NCI-H510A treated with DMSO at 0.1 percent for 48 hours (cell line): ENCODE measurements at regions not wholly inside any gene's neighbourhood (a gene's known extent, or its start where the extent isn't known, plus 50 kb on each side); places are given as distances from the start of the nearest gene placed in this dataset.

Experiments
- DNase-seq: peaks from one replicate; lab custom pipeline; 2025; lab: John Stamatoyannopoulos, UW

GRCh38 chr5:54676481-54677340 lies 159.2 kb downstream of the SNX18 start:
- no peak for DNase-seq

GRCh38 chr5:54673523-54674225 lies 156.1 kb downstream of the SNX18 start:
- no peak for DNase-seq

GRCh38 chr5:54672871-54673270 lies 155.3 kb downstream of the SNX18 start:
- DNase-seq, result no peak

- no peak for DNase-seq
Measured at GRCh38 chr5:54671681-54672080, 154.1 kb downstream of the SNX18 start.

- DNase-seq, result no peak
Measured at GRCh38 chr5:54671111-54671531, 153.6 kb downstream of the SNX18 start.

- no peak for DNase-seq
Measured at GRCh38 chr5:54670281-54670680, 152.7 kb downstream of the SNX18 start.

GRCh38 chr5:54669845-54670244 lies 152.3 kb downstream of the SNX18 start:
- no peak for DNase-seq

- DNase-seq, result no peak
Measured at GRCh38 chr5:54669285-54669684, 151.7 kb downstream of the SNX18 start.

- DNase-seq, result no peak
Measured at GRCh38 chr5:54668096-54668495, 150.5 kb downstream of the SNX18 start.

GRCh38 chr5:54667136-54667535 lies 149.6 kb downstream of the SNX18 start:
- no peak for DNase-seq

- DNase-seq, result no peak
Measured at GRCh38 chr5:54663866-54664265, 146.3 kb downstream of the SNX18 start.

GRCh38 chr5:54661111-54661510 lies 143.6 kb downstream of the SNX18 start:
- no peak for DNase-seq

GRCh38 chr5:54659700-54660131 lies 142.2 kb downstream of the SNX18 start:
- no peak for DNase-seq

GRCh38 chr5:54658010-54658409 lies 140.5 kb downstream of the SNX18 start:
- DNase-seq, result no peak

- no peak for DNase-seq
Measured at GRCh38 chr5:54656261-54656728, 138.7 kb downstream of the SNX18 start.

- no peak for DNase-seq
Measured at GRCh38 chr5:54655761-54656160, 138.2 kb downstream of the SNX18 start.

GRCh38 chr5:54655266-54655665 lies 137.7 kb downstream of the SNX18 start:
- no peak for DNase-seq

GRCh38 chr5:54653956-54654614 lies 136.5 kb downstream of the SNX18 start:
- DNase-seq, result no peak

GRCh38 chr5:54651482-54652076 lies 134.0 kb downstream of the SNX18 start:
- DNase-seq, result peak; percentile 0

- no peak for DNase-seq
Measured at GRCh38 chr5:54649041-54649504, 131.5 kb downstream of the SNX18 start.

- peak; percentile 30 for DNase-seq
Measured at GRCh38 chr5:54646356-54647101, 129.0 kb downstream of the SNX18 start.
